B cell (primary cell): ENCODE measurements at regions not wholly inside any gene's neighbourhood (a gene's known extent, or its start where the extent isn't known, plus 50 kb on each side); places are given as distances from the start of the nearest gene placed in this dataset.
A peak's percentile ranks its signal among the peaks of the same experiment; 100 is the strongest.

Experiments
- ATAC-seq: fragments of 200-7000 bp; cut with Tn5 transposase; one replicate; pipeline ENCODE4 v1.10.0; 2021; ENCODE audit warnings: low read depth, mild to moderate bottlenecking, moderate number of reproducible peaks, moderate library complexity
- CTCF ChIA-PET: fragments of 350-600 bp; sonication (Branson Sonifier 250); formaldehyde crosslinking; loops from one replicate; lab custom pipeline; 2021; ENCODE audit warnings: antibody characterized with exemption, inconsistent platforms; lab: Charles Lee
- POLR2A ChIA-PET: fragments of 350-600 bp; sonication (Branson Sonifier 250); formaldehyde crosslinking; loops from one replicate; lab custom pipeline; 2021; ENCODE audit warnings: antibody characterized with exemption; lab: Charles Lee
- DNase-seq: peaks from one replicate; pipeline ENCODE4 v3.0.0; 2013
- H2AFZ ChIP-seq: 2 replicates; pipeline ENCODE4 v1.6.1; 2012; ENCODE audit warnings: mild to moderate bottlenecking, low read depth, low read length; ENCODE audit not compliant: insufficient read depth, poor library complexity, severe bottlenecking
- H3K27ac ChIP-seq, 2 donors: 1 replicate in 1 of 2; 2 replicates in 1 of 2; pipeline ENCODE4 v1.5.1; 2012 to 2013; ENCODE audit warnings: low read length in 2 of 2, mild to moderate bottlenecking in 2 of 2, moderate library complexity in 1 of 2
- H3K27me3 ChIP-seq, 4 experiments: fragments of 200-600 bp in 1 of 4; sonication (generic) in 1 of 4; replicated peaks in 1 of 4; 1 replicate in 2 of 4; 2 replicates in 2 of 4; pipeline versions ENCODE4 v1.6.1 to v1.7.0; 2013 to 2016; ENCODE audit warnings: low read length in 3 of 4, mild to moderate bottlenecking in 2 of 4, mixed read lengths in 1 of 4, moderate library complexity in 1 of 4; ENCODE audit not compliant: insufficient read depth in 4 of 4, control insufficient read depth in 3 of 4; ENCODE audit errors: control extremely low read depth in 1 of 4
- H3K36me3 ChIP-seq, 2 experiments: replicated peaks in 1 of 2; 1 replicate in 1 of 2; 2 replicates in 1 of 2; pipeline versions ENCODE4 v1.6.1 to v1.7.1; 2013; ENCODE audit warnings: low read length in 1 of 2; ENCODE audit not compliant: insufficient read depth in 2 of 2, control insufficient read depth in 1 of 2; ENCODE audit errors: control extremely low read depth in 1 of 2, extremely low read depth in 1 of 2
- H3K4me1 ChIP-seq, 2 donors: fragments of 200-600 bp in 1 of 2; sonication (generic) in 1 of 2; 1 replicate in 1 of 2; 2 replicates in 1 of 2; pipeline versions ENCODE4 v1.5.1 to v1.6.1; 2013 to 2017; ENCODE audit warnings: low read length in 2 of 2; ENCODE audit not compliant: control insufficient read depth in 2 of 2, insufficient read depth in 2 of 2
- H3K4me2 ChIP-seq: replicated peaks from 2 replicates; pipeline ENCODE3; 2012; ENCODE audit warnings: mild to moderate bottlenecking, low read depth, low read length; ENCODE audit not compliant: poor library complexity, severe bottlenecking
- H3K4me3 ChIP-seq, 5 experiments: fragments of 200-600 bp in 1 of 5; sonication (generic) in 1 of 5; 1 replicate in 3 of 5; 2 replicates in 2 of 5; pipeline versions ENCODE4 v1.5.1 to v1.7.0; 2011 to 2016; ENCODE audit warnings: low read length in 4 of 5, mild to moderate bottlenecking in 4 of 5, low read depth in 2 of 5, control low read depth in 1 of 5, moderate library complexity in 1 of 5; ENCODE audit not compliant: insufficient read depth in 1 of 5; ENCODE audit errors: control extremely low read depth in 1 of 5, extremely low read depth in 1 of 5
- H3K79me2 ChIP-seq: fragments of 200-600 bp; sonication (generic); one replicate; pipeline ENCODE4 v1.6.0; 2016; ENCODE audit warnings: low read length; ENCODE audit not compliant: control insufficient read depth, insufficient read depth
- H3K9ac ChIP-seq: fragments of 200-600 bp; sonication (generic); 2 replicates; pipeline ENCODE4 v1.6.1; 2017; ENCODE audit warnings: mild to moderate bottlenecking, low read length, moderate library complexity
- H3K9me3 ChIP-seq, 3 donors: one replicate each; pipeline versions ENCODE4 v1.6.1 to v1.7.1; 2013; ENCODE audit warnings: low read length in 2 of 3; ENCODE audit not compliant: control insufficient read depth in 2 of 3, insufficient read depth in 1 of 3; ENCODE audit errors: control extremely low read depth in 1 of 3
- H4K20me1 ChIP-seq: 2 replicates; pipeline ENCODE4 v1.6.0; 2012; ENCODE audit warnings: mild to moderate bottlenecking, low read length; ENCODE audit not compliant: insufficient read depth, control insufficient read depth, poor library complexity, severe bottlenecking
- H3K27ac Mint-ChIP-seq: one replicate; pipeline ENCODE4 v1.8.0; 2021; ENCODE audit warnings: mixed read lengths
- H3K27me3 Mint-ChIP-seq: one replicate; pipeline ENCODE4 v1.8.0; 2021; ENCODE audit warnings: mixed read lengths
- H3K4me1 Mint-ChIP-seq: one replicate; pipeline ENCODE4 v1.8.0; 2021; ENCODE audit warnings: mixed read lengths
- H3K4me3 Mint-ChIP-seq: one replicate; pipeline ENCODE4 v1.8.0; 2021; ENCODE audit warnings: mixed read lengths
- H3K9me3 Mint-ChIP-seq: one replicate; pipeline ENCODE4 v1.8.0; 2022; ENCODE audit warnings: mixed read lengths; ENCODE audit not compliant: insufficient read depth
- CTCF ChIP-seq: fragments of 200-600 bp; IDR thresholded peaks from one replicate; pipeline ENCODE4 v1.8.0; 2022; ENCODE audit warnings: antibody characterized with exemption, mild to moderate bottlenecking
- EZH2 ChIP-seq: IDR thresholded peaks from 2 replicates; pipeline ENCODE4 v1.6.1; 2012; ENCODE audit warnings: borderline replicate concordance, low read depth, mild to moderate bottlenecking, moderate library complexity, low read length; ENCODE audit not compliant: insufficient read depth, poor library complexity, severe bottlenecking
- WGBS: methylation state at CpG from one replicate; pipeline ENCODE4 v1.1.5; 2013; ENCODE audit warnings: missing lambda C conversion rate; ENCODE audit not compliant: insufficient coverage; 5-methylcytosine and 5-hydroxymethylcytosine counted together
- intact Hi-C: fragments of 100-400 bp; cut with micrococcal nuclease; formaldehyde crosslinking; loops from one replicate; pipeline ENCODE4 v1.10.0; 2022

- Mint-ChIP-seq H3K27ac (peak overlapping the region; percentile 10), H3K9me3 (no peaks in the 10 kb centered on the region), H3K4me1 (peaks cover 40% of the 10 kb centered on the region), H3K4me3 (no peak overlapping the region), H3K27me3 (peaks cover 9% of the 10 kb centered on the region)
- ChIA-PET CTCF (interaction anchor here (0.6 kb wide), 1 partner anchor 182 kb away, joined by 3 read pairs; no protein-coding TSS in a partner anchor), POLR2A (no interaction called here)
- TF ChIP-seq CTCF (no peak), EZH2 (no peak)
- WGBS = 84% methylated on average over 18 of the region's 22 CpGs
- Histone ChIP-seq H4K20me1 (no peaks in the 10 kb centered on the region), H3K36me3 (no peaks in the 10 kb centered on the region), H3K4me1 (peaks cover 31 to 39% of the 10 kb centered on the region in 2 donors), H3K9me3 (no peaks in the 10 kb centered on the region), H3K27ac (no peak overlapping the region), H2AFZ (no peak overlapping the region), H3K27me3 (peaks cover 0 to 14% (median 0%) of the 10 kb centered on the region in 4 experiments), H3K4me3 (no peak overlapping the region), H3K79me2 (no peaks in the 10 kb centered on the region), H3K9ac (no peak overlapping the region), H3K4me2 (no peak overlapping the region)
- no peak for ATAC-seq
- intact Hi-C loops = loop anchor here (10.0 kb wide), 1 partner anchor 117 kb away; no protein-coding TSS in a partner anchor
- DNase-seq = no peak
Measured at GRCh38 chr3:13231781-13232666, 158.8 kb upstream of the IQSEC1 start.
